GM23338 (cell line): ENCODE measurements at regions not wholly inside any gene's neighbourhood (a gene's known extent, or its start where the extent isn't known, plus 50 kb on each side); places are given as distances from the start of the nearest gene placed in this dataset.

Experiments used
- ATAC-seq: fragments of 200-7000 bp; cut with Tn5 transposase; 3 replicates; pipeline ENCODE4 v1.9.1; 2020
- DNase-seq: peaks from one replicate; pipeline ENCODE4 v3.0.0-alpha.2; 2015; ENCODE audit warnings: low spot score
- H2AFZ ChIP-seq: fragments of 200-600 bp; sonication (generic); 2 replicates; pipeline ENCODE4 v1.8.0; 2016; ENCODE audit warnings: antibody characterized with exemption, mild to moderate bottlenecking, moderate library complexity
- H3F3A ChIP-seq: fragments of 200-600 bp; sonication (generic); replicated peaks from 2 replicates; pipeline ENCODE4 v1.8.0; 2017; ENCODE audit warnings: antibody characterized with exemption, mixed run types, low read depth
- H3K27ac ChIP-seq: fragments of 200-600 bp; sonication (generic); 2 replicates; pipeline ENCODE4 v1.6.1; 2016; ENCODE audit warnings: low read depth
- H3K27me3 ChIP-seq: fragments of 200-600 bp; sonication (generic); 2 replicates; pipeline ENCODE4 v1.8.0; 2016; ENCODE audit warnings: mild to moderate bottlenecking, mixed run types, moderate library complexity; ENCODE audit not compliant: insufficient read depth
- H3K36me3 ChIP-seq: fragments of 200-600 bp; sonication (generic); 2 replicates; pipeline ENCODE4 v1.8.0; 2016; ENCODE audit warnings: mild to moderate bottlenecking; ENCODE audit not compliant: insufficient read depth
- H3K4me1 ChIP-seq: fragments of 200-600 bp; sonication (generic); 2 replicates; pipeline ENCODE4 v1.8.0; 2016; ENCODE audit warnings: mild to moderate bottlenecking, moderate library complexity; ENCODE audit not compliant: insufficient read depth
- H3K4me2 ChIP-seq: fragments of 200-600 bp; sonication (generic); 2 replicates; pipeline ENCODE4 v1.7.1; 2017; ENCODE audit warnings: mixed run types
- H3K4me3 ChIP-seq: fragments of 200-600 bp; sonication (generic); 2 replicates; pipeline ENCODE4 v1.6.1; 2016; ENCODE audit warnings: mixed run types
- H3K79me2 ChIP-seq: fragments of 200-600 bp; sonication (generic); replicated peaks from 2 replicates; pipeline ENCODE4 v1.8.0; 2017; ENCODE audit warnings: mild to moderate bottlenecking; ENCODE audit not compliant: insufficient read depth
- H3K9me2 ChIP-seq: fragments of 200-600 bp; sonication (generic); 2 replicates; pipeline ENCODE4 v1.8.0; 2017; ENCODE audit not compliant: insufficient read depth
- H4K20me1 ChIP-seq: fragments of 200-600 bp; sonication (generic); replicated peaks from 2 replicates; pipeline ENCODE4 v1.8.0; 2017; ENCODE audit warnings: mild to moderate bottlenecking; ENCODE audit not compliant: insufficient read depth
- H3K27ac Mint-ChIP-seq: 2 replicates; pipeline ENCODE4 v1.8.0; 2020; ENCODE audit warnings: inconsistent platforms, mild to moderate bottlenecking, moderate library complexity, mixed read lengths
- H3K27me3 Mint-ChIP-seq: 3 replicates; pipeline ENCODE4 v1.8.0; 2022; ENCODE audit warnings: low read depth, mild to moderate bottlenecking, moderate library complexity, mixed read lengths, inconsistent platforms; ENCODE audit not compliant: insufficient read depth, poor library complexity
- H3K36me3 Mint-ChIP-seq: 3 replicates; pipeline ENCODE4 v1.8.0; 2021; ENCODE audit warnings: low read depth, mild to moderate bottlenecking, inconsistent platforms, moderate library complexity, mixed read lengths
- H3K4me1 Mint-ChIP-seq: 3 replicates; pipeline ENCODE4 v1.8.0; 2020; ENCODE audit warnings: mild to moderate bottlenecking, inconsistent platforms, mixed read lengths
- H3K4me3 Mint-ChIP-seq: 3 replicates; pipeline ENCODE4 v1.8.0; 2021; ENCODE audit warnings: moderate library complexity, mild to moderate bottlenecking, inconsistent platforms, mixed read lengths
- H3K9me3 Mint-ChIP-seq: 3 replicates; pipeline ENCODE4 v1.8.0; 2020; ENCODE audit warnings: moderate library complexity, mild to moderate bottlenecking, inconsistent platforms, mixed read lengths
- CREB1 ChIP-seq: fragments of 250-450 bp; sonication (Bioruptor Pico); IDR thresholded peaks from 2 replicates; pipeline ENCODE4 v1.5.0; 2020; ENCODE audit warnings: low read depth, mild to moderate bottlenecking, moderate library complexity
- CTCF ChIP-seq, 2 experiments: fragments of 200-600 bp in 1 of 2; sonication (generic) in 1 of 2; conservative IDR thresholded peaks; 2 replicates each; pipeline versions ENCODE4 v1.5.1 to v1.6.1; 2016 to 2017; ENCODE audit warnings: antibody characterized with exemption in 2 of 2, low read depth in 2 of 2, mild to moderate bottlenecking in 2 of 2, moderate library complexity in 1 of 2
- ETS1 ChIP-seq: IDR thresholded peaks from 2 replicates; pipeline ENCODE4 v1.6.1; 2016; ENCODE audit warnings: antibody characterized with exemption
- EZH2 ChIP-seq: fragments of 200-600 bp; sonication (generic); IDR thresholded peaks from one replicate; pipeline ENCODE4 v1.8.0; 2017; ENCODE audit warnings: antibody characterized with exemption, mild to moderate bottlenecking, low read depth; ENCODE audit not compliant: unreplicated experiment
- EZH2phosphoT487 ChIP-seq: fragments of 200-600 bp; sonication (generic); IDR thresholded peaks from one replicate; pipeline ENCODE4 v1.8.1; 2018; ENCODE audit warnings: antibody characterized with exemption; ENCODE audit not compliant: unreplicated experiment
- NANOG ChIP-seq: IDR thresholded peaks from 2 replicates; pipeline ENCODE4 v1.6.1; 2016; ENCODE audit warnings: antibody characterized with exemption, borderline replicate concordance
- POLR2AphosphoS5 ChIP-seq: IDR thresholded peaks from 2 replicates; pipeline ENCODE4 v1.6.1; 2016; ENCODE audit warnings: antibody characterized with exemption, low read depth
- REST ChIP-seq: IDR thresholded peaks from one replicate; pipeline ENCODE4 v1.6.1; 2018; ENCODE audit warnings: antibody characterized with exemption; ENCODE audit not compliant: unreplicated experiment
- ZNF114 ChIP-seq: fragments of 250-450 bp; sonication (Bioruptor Pico); IDR thresholded peaks from 2 replicates; pipeline ENCODE4 v1.5.0; 2020; ENCODE audit warnings: mild to moderate bottlenecking, moderate library complexity
- ZNF331 ChIP-seq: fragments of 250-450 bp; sonication (Bioruptor Pico); IDR thresholded peaks from 2 replicates; pipeline ENCODE4 v1.5.0; 2020; ENCODE audit warnings: low read depth, mild to moderate bottlenecking, moderate library complexity

GRCh38 chr10:3325954-3326750 is 153.6 kb upstream of the PITRM1 start:
- no peaks in the 10 kb centered on the region for H4K20me1 ChIP-seq
- H3K27me3 Mint-ChIP-seq = no peaks in the 10 kb centered on the region
- no peaks in the 10 kb centered on the region for H3K79me2 ChIP-seq
- H3K4me1 ChIP-seq = no peaks in the 10 kb centered on the region
- peaks cover 5% of the 10 kb centered on the region; the same call in 1 of the 3 replicates for H3K4me1 Mint-ChIP-seq
- H3K36me3 ChIP-seq = no peaks in the 10 kb centered on the region
- ATAC-seq (no peak), DNase-seq (no peak)
- no peak overlapping the region for H3K27ac Mint-ChIP-seq
- H3K36me3 Mint-ChIP-seq = peaks cover under 1% of the 10 kb centered on the region; the same call in 1 of the 3 replicates
- no peaks in the 10 kb centered on the region for H3F3A ChIP-seq
- TF ChIP-seq ETS1 (no peak), CTCF (conservative IDR thresholded peaks at IDR 0.05; ENCODE audit: low read depth in 2 of 2) (no peak), CREB1 (no peak), EZH2phosphoT487 (no peak), REST (no peak), POLR2AphosphoS5 (no peak), NANOG (no peak)
- H3K9me3 Mint-ChIP-seq = peaks cover 6% of the 10 kb centered on the region; the same call in 2 of the 3 replicates
- H3K4me3 ChIP-seq = no peak overlapping the region
- H3K4me3 Mint-ChIP-seq = no peak overlapping the region
- no peak overlapping the region for H3K27ac ChIP-seq
- no peaks in the 10 kb centered on the region for H3K9me2 ChIP-seq
- no peak overlapping the region for H3K4me2 ChIP-seq
- no peak overlapping the region for H2AFZ ChIP-seq
- no peaks in the 10 kb centered on the region for H3K27me3 ChIP-seq

- Mint-ChIP-seq H3K9me3 (peaks cover 15% of the 10 kb centered on the region), H3K36me3 (peaks cover 10% of the 10 kb centered on the region), H3K27ac (no peak overlapping the region), H3K4me3 (no peak overlapping the region), H3K27me3 (peaks cover 5% of the 10 kb centered on the region), H3K4me1 (no peaks in the 10 kb centered on the region)
- DNase-seq = no peak
- no peaks in the 10 kb centered on the region for H3K27me3 ChIP-seq
- no peak overlapping the region for H2AFZ ChIP-seq
- TF ChIP-seq POLR2AphosphoS5 (no peak), CREB1 (no peak), ZNF114 (CRISPR knock-in tag) (no peak), EZH2 (no peak), ZNF331 (CRISPR knock-in tag) (no peak), CTCF (conservative IDR thresholded peaks at IDR 0.05; ENCODE audit: low read depth in 2 of 2) (no peak), EZH2phosphoT487 (no peak), REST (no peak)
- no peaks in the 10 kb centered on the region for H3K79me2 ChIP-seq
- H3F3A ChIP-seq = no peaks in the 10 kb centered on the region
- no peak for ATAC-seq
- no peaks in the 10 kb centered on the region for H3K4me1 ChIP-seq
- H3K9me2 ChIP-seq = no peaks in the 10 kb centered on the region
- no peaks in the 10 kb centered on the region for H3K36me3 ChIP-seq
- no peaks in the 10 kb centered on the region for H4K20me1 ChIP-seq
- no peak overlapping the region for H3K4me2 ChIP-seq
- H3K27ac ChIP-seq = no peak overlapping the region
- no peak overlapping the region for H3K4me3 ChIP-seq
Observed at GRCh38 chr10:3324612-3325038, 152.0 kb upstream of the PITRM1 start.
